ENCODE measurements at regions not wholly inside any gene's neighbourhood (a gene's known extent, or its start where the extent isn't known, plus 50 kb on each side); places are given as distances from the start of the nearest gene placed in this dataset.

DNA sequence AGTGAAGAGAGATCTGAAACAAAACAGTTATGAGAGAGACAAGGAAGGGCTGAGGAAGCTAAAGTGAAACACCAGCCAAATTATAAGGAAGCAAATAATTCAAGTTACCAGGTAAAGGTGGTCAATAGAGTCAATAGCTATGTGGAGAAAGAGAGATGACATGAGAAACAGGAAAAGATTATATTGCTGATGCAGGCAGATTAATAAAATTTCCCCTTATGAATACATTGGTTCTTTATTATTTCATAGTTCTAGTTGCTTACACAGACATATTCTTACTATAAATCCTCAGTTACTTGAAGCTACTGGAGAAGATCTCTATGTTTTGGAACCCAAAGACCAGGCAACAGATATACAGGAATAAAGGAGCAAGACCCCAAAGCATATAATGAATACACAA, 273.7 kb upstream of the CTSO start:
- no peaks in the 10 kb centered on the region for H3K36me3 Mint-ChIP-seq (ENCODE audit: low read depth)
- no peak overlapping the region for H3K27ac Mint-ChIP-seq
- H3K4me1 Mint-ChIP-seq (ENCODE audit: low read depth) = no peaks in the 10 kb centered on the region
- DNase-seq (no peak), ATAC-seq (no peak)
- intact Hi-C loops (cut with micrococcal nuclease) = no loop called here
- ChIA-PET POLR2A (no interaction called here), CTCF (no interaction called here)
- TF ChIP-seq, protein P1, sequence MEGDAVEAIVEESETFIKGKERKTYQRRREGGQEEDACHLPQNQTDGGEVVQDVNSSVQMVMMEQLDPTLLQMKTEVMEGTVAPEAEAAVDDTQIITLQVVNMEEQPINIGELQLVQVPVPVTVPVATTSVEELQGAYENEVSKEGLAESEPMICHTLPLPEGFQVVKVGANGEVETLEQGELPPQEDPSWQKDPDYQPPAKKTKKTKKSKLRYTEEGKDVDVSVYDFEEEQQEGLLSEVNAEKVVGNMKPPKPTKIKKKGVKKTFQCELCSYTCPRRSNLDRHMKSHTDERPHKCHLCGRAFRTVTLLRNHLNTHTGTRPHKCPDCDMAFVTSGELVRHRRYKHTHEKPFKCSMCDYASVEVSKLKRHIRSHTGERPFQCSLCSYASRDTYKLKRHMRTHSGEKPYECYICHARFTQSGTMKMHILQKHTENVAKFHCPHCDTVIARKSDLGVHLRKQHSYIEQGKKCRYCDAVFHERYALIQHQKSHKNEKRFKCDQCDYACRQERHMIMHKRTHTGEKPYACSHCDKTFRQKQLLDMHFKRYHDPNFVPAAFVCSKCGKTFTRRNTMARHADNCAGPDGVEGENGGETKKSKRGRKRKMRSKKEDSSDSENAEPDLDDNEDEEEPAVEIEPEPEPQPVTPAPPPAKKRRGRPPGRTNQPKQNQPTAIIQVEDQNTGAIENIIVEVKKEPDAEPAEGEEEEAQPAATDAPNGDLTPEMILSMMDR (IDR thresholded peaks at IDR 0.05) = no peak
- no peaks in the 10 kb centered on the region for H3K9me3 Mint-ChIP-seq
- no peaks in the 10 kb centered on the region for H3K27me3 Mint-ChIP-seq
- no peak overlapping the region for H3K4me3 Mint-ChIP-seq

DNA sequence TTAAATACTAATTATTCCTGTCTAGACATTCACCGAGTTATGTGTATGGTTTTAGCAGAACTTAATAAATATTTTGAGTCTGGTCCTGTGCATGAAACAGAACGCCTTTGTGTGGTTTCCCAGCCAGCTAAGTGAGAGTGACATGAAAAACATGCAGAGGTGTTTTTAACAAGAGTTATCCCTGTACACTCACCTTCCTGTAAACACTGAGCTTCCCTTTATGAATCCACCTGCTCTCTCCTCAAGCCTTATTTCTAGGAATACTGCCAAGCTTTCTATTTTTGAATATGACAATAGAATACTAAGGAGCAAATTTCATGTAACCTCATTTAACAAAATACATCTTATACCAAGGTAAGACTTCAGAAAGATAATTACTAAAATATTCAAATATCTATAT, 270.3 kb upstream of the CTSO start:
- Mint-ChIP-seq H3K4me1 (ENCODE audit: low read depth) (no peaks in the 10 kb centered on the region), H3K27ac (no peak overlapping the region), H3K27me3 (no peaks in the 10 kb centered on the region), H3K9me3 (no peaks in the 10 kb centered on the region), H3K4me3 (no peak overlapping the region), H3K36me3 (ENCODE audit: low read depth) (no peaks in the 10 kb centered on the region)
- TF ChIP-seq, protein P1 (IDR thresholded peaks at IDR 0.05) = no peak
- POLR2A ChIA-PET = no interaction called here
- CTCF ChIA-PET = no interaction called here
- DNase-seq (no peak), ATAC-seq (no peak)
- intact Hi-C loops (cut with micrococcal nuclease) = no loop called here

DNA sequence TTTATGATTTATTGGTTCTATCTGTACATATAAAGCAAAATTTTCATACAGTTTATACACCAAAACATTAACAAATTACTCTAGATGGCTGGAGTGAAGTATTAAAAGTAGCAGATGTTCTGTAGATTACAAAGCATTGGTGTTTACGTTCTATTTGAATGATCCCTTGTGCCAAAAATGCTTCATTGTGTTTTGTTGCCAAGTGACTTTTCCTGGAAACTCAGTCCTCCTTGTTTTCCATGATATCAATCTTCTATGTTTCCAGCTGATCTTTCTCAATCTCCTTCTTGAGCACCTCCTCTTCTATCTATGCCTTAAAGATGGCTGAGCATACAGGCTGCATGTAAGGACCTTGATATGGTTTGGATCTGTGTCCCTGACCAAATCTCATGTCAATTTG, 263.6 kb upstream of the CTSO start:
- CTCF ChIA-PET = no interaction called here
- TF ChIP-seq, protein P1 (IDR thresholded peaks at IDR 0.05) = no peak
- ATAC-seq (no peak), DNase-seq (no peak)
- Mint-ChIP-seq H3K27me3 (no peaks in the 10 kb centered on the region), H3K9me3 (peaks cover 6% of the 10 kb centered on the region), H3K36me3 (ENCODE audit: low read depth) (no peaks in the 10 kb centered on the region), H3K4me1 (ENCODE audit: low read depth) (no peaks in the 10 kb centered on the region), H3K27ac (no peak overlapping the region), H3K4me3 (no peak overlapping the region)
- POLR2A ChIA-PET = no interaction called here
- intact Hi-C loops (cut with micrococcal nuclease) = no loop called here

- CTCF ChIA-PET = no interaction called here
- Mint-ChIP-seq H3K4me1 (ENCODE audit: low read depth) (no peaks in the 10 kb centered on the region), H3K27ac (no peak overlapping the region), H3K27me3 (no peaks in the 10 kb centered on the region), H3K36me3 (ENCODE audit: low read depth) (no peaks in the 10 kb centered on the region), H3K4me3 (no peak overlapping the region), H3K9me3 (no peaks in the 10 kb centered on the region)
- DNase-seq (no peak), ATAC-seq (no peak)
- POLR2A ChIA-PET = no interaction called here
- TF ChIP-seq, protein P1 (IDR thresholded peaks at IDR 0.05) = no peak
- intact Hi-C loops (cut with micrococcal nuclease) = no loop called here
Observed at GRCh38 chr4:156201050-156201449, 247.4 kb upstream of the CTSO start.

DNA sequence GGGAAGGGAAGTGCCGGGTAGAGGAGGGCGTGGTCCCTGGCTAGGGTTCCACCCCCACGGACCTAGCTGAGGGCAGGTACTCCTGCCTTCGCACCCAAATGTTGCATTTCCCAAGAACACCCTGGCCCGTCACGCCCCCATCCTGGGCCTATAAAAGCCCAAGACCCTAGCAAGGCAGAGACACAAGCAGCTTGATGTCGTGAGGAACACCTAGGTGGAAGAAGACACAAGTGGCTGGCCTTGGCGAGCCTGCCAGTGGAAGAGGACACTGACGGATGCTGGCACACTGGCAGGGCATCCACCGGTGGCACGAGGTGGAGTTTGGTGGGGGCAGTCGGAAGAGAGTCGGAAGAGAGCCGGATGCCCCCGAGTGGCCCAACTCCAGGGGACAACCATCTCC, 244.8 kb upstream of the CTSO start:
- Mint-ChIP-seq H3K4me3 (no peak overlapping the region), H3K36me3 (ENCODE audit: low read depth) (no peaks in the 10 kb centered on the region), H3K4me1 (ENCODE audit: low read depth) (no peaks in the 10 kb centered on the region), H3K27ac (no peak overlapping the region), H3K9me3 (no peaks in the 10 kb centered on the region), H3K27me3 (no peaks in the 10 kb centered on the region)
- no peak for DNase-seq
- CTCF ChIA-PET = no interaction called here
- TF ChIP-seq, protein P1 (IDR thresholded peaks at IDR 0.05) = no peak
- ATAC-seq = no peak
- intact Hi-C loops (cut with micrococcal nuclease) = no loop called here
- POLR2A ChIA-PET = no interaction called here

Data from activated CD8-positive, alpha-beta T cell treated with anti-CD3 and anti-CD28 coated beads for 36 hours (primary cell).